WTC11 (cell line): ENCODE measurements at regions not wholly inside any gene's neighbourhood (a gene's known extent, or its start where the extent isn't known, plus 50 kb on each side); places are given as distances from the start of the nearest gene placed in this dataset.

Experiments used
- ATAC-seq: fragments of 200-7000 bp; cut with Tn5 transposase; 2 replicates; pipeline ENCODE4 v1.10.0; 2021; ENCODE audit warnings: mild to moderate bottlenecking, moderate library complexity
- CTCF ChIA-PET: fragments of 300-600 bp; sonication (Branson Sonifier 250); formaldehyde crosslinking; loops from one replicate; lab custom pipeline; 2021; ENCODE audit warnings: antibody characterized with exemption; lab: Charles Lee
- POLR2A ChIA-PET: fragments of 350-600 bp; sonication (Branson Sonifier 250); formaldehyde crosslinking; loops from one replicate; lab custom pipeline; 2021; ENCODE audit warnings: antibody characterized with exemption; lab: Charles Lee
- DNase-seq: peaks from one replicate; pipeline ENCODE4 v3.0.0; 2021; ENCODE audit warnings: low spot score
- H3K27ac Mint-ChIP-seq: 2 replicates; pipeline ENCODE4 v1.8.0; 2021; ENCODE audit warnings: mixed read lengths
- H3K27me3 Mint-ChIP-seq: 2 replicates; pipeline ENCODE4 v1.8.0; 2021; ENCODE audit warnings: low read depth, mild to moderate bottlenecking, moderate library complexity, mixed read lengths
- H3K36me3 Mint-ChIP-seq: 2 replicates; pipeline ENCODE4 v1.8.0; 2021; ENCODE audit warnings: mixed read lengths
- H3K4me1 Mint-ChIP-seq: 2 replicates; pipeline ENCODE4 v1.8.0; 2022; ENCODE audit warnings: mixed read lengths
- H3K4me3 Mint-ChIP-seq: 2 replicates; pipeline ENCODE4 v1.8.0; 2021; ENCODE audit warnings: mild to moderate bottlenecking, moderate library complexity, mixed read lengths
- H3K9me3 Mint-ChIP-seq: 2 replicates; pipeline ENCODE4 v1.8.0; 2021; ENCODE audit warnings: mixed read lengths
- ATF3 ChIP-seq: sonication (generic); formaldehyde crosslinking; conservative IDR thresholded peaks from 2 replicates; pipeline ENCODE4 v1.8.1; 2022; ENCODE audit warnings: mild to moderate bottlenecking, missing genetic modification reagents
- E2F5 ChIP-seq: sonication (generic); formaldehyde crosslinking; IDR thresholded peaks from 2 replicates; pipeline ENCODE4 v1.8.1; 2022; ENCODE audit warnings: mild to moderate bottlenecking, moderate library complexity, missing genetic modification reagents
- GABPB1 ChIP-seq: sonication (generic); formaldehyde crosslinking; IDR thresholded peaks from 2 replicates; pipeline ENCODE4 v1.8.1; 2023; ENCODE audit warnings: mild to moderate bottlenecking, missing genetic modification reagents
- HMGA2 ChIP-seq: fragments of 250-450 bp; sonication (Bioruptor Pico); IDR thresholded peaks from 2 replicates; pipeline ENCODE4 v1.4.0; 2021; ENCODE audit warnings: mild to moderate bottlenecking, moderate library complexity
- IRF2 ChIP-seq: sonication (generic); formaldehyde crosslinking; IDR thresholded peaks from 2 replicates; pipeline ENCODE4 v1.8.0; 2022; ENCODE audit warnings: low read depth, missing genetic modification reagents, borderline replicate concordance
- PRDM15 ChIP-seq: sonication (generic); formaldehyde crosslinking; IDR thresholded peaks from 2 replicates; pipeline ENCODE4 v1.8.0; 2022; ENCODE audit warnings: missing genetic modification reagents
- STAT6 ChIP-seq: sonication (generic); formaldehyde crosslinking; conservative IDR thresholded peaks from 2 replicates; pipeline ENCODE4 v1.8.1; 2023; ENCODE audit warnings: mild to moderate bottlenecking, low read depth, missing genetic modification reagents, moderate library complexity
- ZNF396 ChIP-seq: fragments of 250-450 bp; sonication (Bioruptor Pico); IDR thresholded peaks from 2 replicates; pipeline ENCODE4 v1.8.0; 2021; ENCODE audit warnings: mild to moderate bottlenecking, moderate library complexity, borderline replicate concordance
- ZNF416 ChIP-seq: fragments of 250-450 bp; sonication (Bioruptor Pico); IDR thresholded peaks from 2 replicates; pipeline ENCODE4 v1.9.0; 2021; ENCODE audit warnings: mild to moderate bottlenecking, inconsistent platforms
- ZNF532 ChIP-seq: fragments of 250-450 bp; sonication (Bioruptor Pico); IDR thresholded peaks from 2 replicates; pipeline ENCODE4 v1.9.0; 2021; ENCODE audit warnings: mild to moderate bottlenecking, borderline replicate concordance
- ZNF671 ChIP-seq: fragments of 250-450 bp; sonication (Bioruptor Pico); IDR thresholded peaks from 2 replicates; pipeline ENCODE4 v1.8.0; 2021; ENCODE audit warnings: mild to moderate bottlenecking
- TF ChIP-seq, protein P1 (sequence below): sonication (generic); formaldehyde crosslinking; IDR thresholded peaks from 2 replicates; pipeline ENCODE4 v1.8.1; 2023; ENCODE audit warnings: mild to moderate bottlenecking, missing genetic modification reagents, moderate library complexity
- TF ChIP-seq, protein P2 (sequence below): fragments of 250-450 bp; sonication (Bioruptor Pico); IDR thresholded peaks from 2 replicates; pipeline ENCODE4 v1.9.0; 2021; ENCODE audit warnings: mild to moderate bottlenecking
- TF ChIP-seq, protein P3 (sequence below): fragments of 250-450 bp; sonication (Bioruptor Pico); conservative IDR thresholded peaks from 2 replicates; pipeline ENCODE4 v1.9.0; 2021; ENCODE audit warnings: mild to moderate bottlenecking

DNA sequence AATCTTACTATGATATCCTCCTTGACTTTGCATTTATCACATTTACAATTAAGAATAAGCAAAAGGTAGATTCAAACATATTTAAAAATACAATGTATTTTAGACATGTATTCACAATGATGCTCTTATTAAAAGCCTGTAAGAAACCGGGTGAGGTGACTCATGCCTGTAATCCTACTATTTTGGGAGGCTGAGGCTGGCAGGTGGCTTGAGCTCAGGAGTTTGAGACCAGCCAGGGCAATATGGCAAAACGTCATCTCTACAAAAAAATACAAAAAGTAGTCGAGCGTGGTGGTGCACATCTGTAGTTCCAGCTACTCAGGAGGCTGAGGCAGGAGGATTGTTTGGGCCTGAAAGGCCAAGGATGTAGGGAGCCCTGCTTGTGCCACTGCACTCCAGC is 618.4 kb downstream of the CDH18 start:
- DNase-seq (no peak), ATAC-seq (no peak)
- Mint-ChIP-seq H3K27me3 (peaks cover 2% of the 10 kb centered on the region; the same call in 1 of the 2 replicates), H3K36me3 (no peaks in the 10 kb centered on the region), H3K4me1 (peaks cover under 1% of the 10 kb centered on the region; the same call in 1 of the 2 replicates), H3K27ac (no peak overlapping the region), H3K4me3 (no peak overlapping the region), H3K9me3 (no peaks in the 10 kb centered on the region)
- CTCF ChIA-PET, result no interaction called here
- POLR2A ChIA-PET, result no interaction called here
- TF ChIP-seq GABPB1 (CRISPR knock-in tag) (no peak), PRDM15 (CRISPR knock-in tag) (no peak), ATF3 (CRISPR knock-in tag) (no peak), E2F5 (CRISPR knock-in tag) (no peak), STAT6 (no peak), HMGA2 (CRISPR knock-in tag) (no peak), ZNF416 (CRISPR knock-in tag) (no peak)
- TF ChIP-seq, protein P1, sequence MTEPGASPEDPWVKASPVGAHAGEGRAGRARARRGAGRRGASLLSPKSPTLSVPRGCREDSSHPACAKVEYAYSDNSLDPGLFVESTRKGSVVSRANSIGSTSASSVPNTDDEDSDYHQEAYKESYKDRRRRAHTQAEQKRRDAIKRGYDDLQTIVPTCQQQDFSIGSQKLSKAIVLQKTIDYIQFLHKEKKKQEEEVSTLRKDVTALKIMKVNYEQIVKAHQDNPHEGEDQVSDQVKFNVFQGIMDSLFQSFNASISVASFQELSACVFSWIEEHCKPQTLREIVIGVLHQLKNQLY (CRISPR knock-in tag), result no peak
- TF ChIP-seq, protein P2, sequence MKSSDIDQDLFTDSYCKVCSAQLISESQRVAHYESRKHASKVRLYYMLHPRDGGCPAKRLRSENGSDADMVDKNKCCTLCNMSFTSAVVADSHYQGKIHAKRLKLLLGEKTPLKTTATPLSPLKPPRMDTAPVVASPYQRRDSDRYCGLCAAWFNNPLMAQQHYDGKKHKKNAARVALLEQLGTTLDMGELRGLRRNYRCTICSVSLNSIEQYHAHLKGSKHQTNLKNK (CRISPR knock-in tag), result no peak

GRCh38 chr5:19370655-19371386 is 617.2 kb downstream of the CDH18 start:
- ChIA-PET POLR2A (no interaction called here), CTCF (no interaction called here)
- Mint-ChIP-seq H3K27ac (no peak overlapping the region), H3K27me3 (peaks cover 2% of the 10 kb centered on the region; the same call in 1 of the 2 replicates), H3K4me1 (peaks cover 7% of the 10 kb centered on the region), H3K9me3 (no peaks in the 10 kb centered on the region), H3K4me3 (no peak overlapping the region), H3K36me3 (no peaks in the 10 kb centered on the region)
- ATAC-seq, result no peak
- no peak for DNase-seq
- no peak for TF ChIP-seq STAT6
- TF ChIP-seq, protein P3, sequence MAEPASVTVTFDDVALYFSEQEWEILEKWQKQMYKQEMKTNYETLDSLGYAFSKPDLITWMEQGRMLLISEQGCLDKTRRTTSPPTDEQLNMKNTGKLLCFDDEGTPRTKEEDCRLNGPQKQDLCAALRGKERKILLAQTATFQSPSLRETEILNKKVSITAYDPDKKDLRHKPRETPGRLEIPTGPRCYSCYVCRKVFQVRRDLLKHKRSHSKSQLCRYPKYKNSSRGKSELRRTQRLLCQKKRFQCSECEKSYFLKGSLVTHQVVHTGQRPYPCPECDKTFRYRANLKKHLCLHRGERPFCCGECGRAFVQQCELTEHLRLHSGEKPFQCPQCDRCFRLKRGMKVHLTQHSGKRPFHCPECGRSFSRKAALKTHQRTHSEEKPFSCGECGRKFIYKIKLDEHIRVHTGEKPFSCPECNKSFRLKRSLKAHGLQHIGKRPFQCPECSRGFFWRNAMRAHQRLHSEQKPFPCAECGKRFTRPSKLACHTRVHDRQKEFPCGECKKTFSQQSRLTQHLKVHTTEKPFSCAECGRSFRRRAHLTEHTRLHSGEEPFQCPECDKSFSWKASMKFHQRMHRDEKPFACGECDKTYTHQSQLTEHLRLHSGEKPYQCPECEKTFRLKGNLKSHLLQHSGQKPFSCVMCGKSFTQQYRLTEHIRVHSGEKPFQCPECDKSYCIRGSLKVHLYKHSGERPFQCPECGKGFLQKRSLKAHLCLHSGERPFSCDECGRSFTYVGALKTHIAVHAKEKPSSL, result no peak
- TF ChIP-seq IRF2 (CRISPR knock-in tag), result no peak
- TF ChIP-seq ZNF396 (CRISPR knock-in tag), result no peak
- no peak for TF ChIP-seq ZNF671 (CRISPR knock-in tag)
- TF ChIP-seq ZNF532, result no peak
